GM12878 (cell line): ENCODE measurements at regions not wholly inside any gene's neighbourhood (a gene's known extent, or its start where the extent isn't known, plus 50 kb on each side); places are given as distances from the start of the nearest gene placed in this dataset.

Experiments used
- ATAC-seq: fragments of 200-7000 bp; cut with Tn5 transposase; 3 replicates; pipeline ENCODE4 v1.9.1; 2020; ENCODE audit warnings: mild to moderate bottlenecking, moderate library complexity
- BruUV-seq: library from RNA; stranded (reverse); fragments of 400-500 nt; replicated peaks from 2 replicates; lab custom pipeline; 2021; lab: Mats Ljungman, UMichigan
- CTCF ChIA-PET: fragments of 300-600 bp; sonication (Branson Sonifier 250); formaldehyde crosslinking; extraction: SDS; loops from one replicate; lab custom pipeline; 2021; ENCODE audit warnings: inconsistent platforms; lab: Yijun Ruan, JAX
- POLR2A ChIA-PET: fragments of 350-600 bp; formaldehyde crosslinking; extraction: SDS; loops from one replicate; lab custom pipeline; 2021; ENCODE audit warnings: inconsistent platforms; lab: Charles Lee
- RAD21 ChIA-PET: fragments of 300-600 bp; sonication (Branson Sonifier 250); formaldehyde crosslinking; loops from one replicate; lab custom pipeline; 2023; ENCODE audit warnings: antibody characterized with exemption; ENCODE audit not compliant: unreplicated experiment; lab: Charles Lee
- SMC1A ChIA-PET: fragments of 300-600 bp; sonication (Branson Sonifier 250); formaldehyde crosslinking; loops from one replicate; lab custom pipeline; 2023; ENCODE audit not compliant: unreplicated experiment, uncharacterized antibody; lab: Charles Lee
- DNase-seq: peaks from one replicate; pipeline ENCODE4 v3.0.0-alpha.2; 2011; ENCODE audit warnings: low read depth, low spot score
- FAIRE-seq: peaks from 3 replicates; lab custom pipeline; 2011; peaks lifted over from hg19 to GRCh38; lab: Jason Lieb, UNC
- H2AFZ ChIP-seq: 2 replicates; pipeline ENCODE4 v1.6.0; 2011; ENCODE audit warnings: low read depth, low read length, control low read depth; ENCODE audit not compliant: control insufficient read depth
- H3K27ac ChIP-seq: 2 replicates; pipeline ENCODE4 v1.5.1; 2011; ENCODE audit warnings: control low read depth; ENCODE audit not compliant: control insufficient read depth, insufficient read depth
- H3K27me3 ChIP-seq, 2 experiments: replicated peaks in 1 of 2; 2 replicates each; pipeline versions ENCODE4 v1.6.0 to v1.6.1; 2011; ENCODE audit warnings: low read length in 1 of 2; ENCODE audit not compliant: control insufficient read depth in 2 of 2, insufficient read depth in 2 of 2
- H3K36me3 ChIP-seq, 2 experiments: 2 replicates each; pipeline ENCODE4 v1.5.1; 2011; ENCODE audit warnings: low read length in 1 of 2; ENCODE audit not compliant: control insufficient read depth in 2 of 2, insufficient read depth in 2 of 2
- H3K4me1 ChIP-seq: 2 replicates; pipeline ENCODE4 v1.6.1; 2011; ENCODE audit warnings: mild to moderate bottlenecking, low read length, moderate library complexity, mixed read lengths; ENCODE audit not compliant: control insufficient read depth, insufficient read depth
- H3K4me2 ChIP-seq: 2 replicates; pipeline ENCODE4 v1.6.0; 2011; ENCODE audit warnings: control low read depth; ENCODE audit not compliant: control insufficient read depth, insufficient read depth
- H3K4me3 ChIP-seq: fragments of 200-600 bp; sonication (generic); 2 replicates; pipeline ENCODE4 v1.5.1; 2016
- H3K79me2 ChIP-seq: 2 replicates; pipeline ENCODE4 v1.6.0; 2011; ENCODE audit warnings: low read length; ENCODE audit not compliant: control insufficient read depth, insufficient read depth
- H3K9ac ChIP-seq: 2 replicates; pipeline ENCODE4 v1.8.0; 2011; ENCODE audit warnings: low read length, control low read depth, mixed read lengths; ENCODE audit not compliant: control insufficient read depth, insufficient read depth
- H3K9me3 ChIP-seq: replicated peaks from 3 replicates; pipeline ENCODE4 v1.5.1; 2011; ENCODE audit warnings: mild to moderate bottlenecking, low read length; ENCODE audit not compliant: control insufficient read depth, insufficient read depth
- H4K20me1 ChIP-seq: 2 replicates; pipeline ENCODE4 v1.6.0; 2011; ENCODE audit not compliant: control insufficient read depth, insufficient read depth
- BHLHE40 ChIP-seq, 2 experiments: fragments of 450-650 bp in 1 of 2; IDR thresholded peaks; 2 replicates each; pipeline ENCODE4 v1.6.1; 2011 to 2017; ENCODE audit warnings: low read depth in 2 of 2, borderline replicate concordance in 1 of 2, improper control_type of control experiment in 1 of 2, low read length in 1 of 2, mild to moderate bottlenecking in 1 of 2
- BRCA1 ChIP-seq: IDR thresholded peaks from 2 replicates; pipeline ENCODE4 v1.6.1; 2011; ENCODE audit warnings: low read depth, low read length, improper control_type of control experiment
- FOS ChIP-seq: IDR thresholded peaks from 3 replicates; pipeline ENCODE4 v1.6.1; 2011; ENCODE audit warnings: borderline replicate concordance; ENCODE audit not compliant: insufficient read length; ENCODE audit errors: extremely low read depth
- MEF2A ChIP-seq: IDR thresholded peaks from 2 replicates; pipeline ENCODE4 v1.6.1; 2011; ENCODE audit warnings: low read depth, mild to moderate bottlenecking, low read length, moderate library complexity; ENCODE audit not compliant: insufficient read depth
- MTA2 ChIP-seq: fragments of 450-650 bp; IDR thresholded peaks from 2 replicates; pipeline ENCODE4 v1.6.1; 2016; ENCODE audit warnings: low read depth, mild to moderate bottlenecking, moderate library complexity
- NFIC ChIP-seq: IDR thresholded peaks from 2 replicates; pipeline ENCODE4 v1.6.1; 2012; ENCODE audit warnings: low read depth, mild to moderate bottlenecking, inconsistent platforms, low read length, moderate library complexity
- NR2C2 ChIP-seq: IDR thresholded peaks from 2 replicates; pipeline ENCODE4 v1.6.1; 2011; ENCODE audit warnings: borderline replicate concordance, low read depth; ENCODE audit not compliant: control insufficient read depth, insufficient read length
- POLR2AphosphoS5 ChIP-seq: IDR thresholded peaks from 2 replicates; pipeline ENCODE4 v1.6.1; 2011; ENCODE audit warnings: mild to moderate bottlenecking, low read length, inconsistent platforms
- SIX5 ChIP-seq: IDR thresholded peaks from 2 replicates; pipeline ENCODE4 v1.6.1; 2011; ENCODE audit warnings: mild to moderate bottlenecking, low read depth, low read length, moderate library complexity; ENCODE audit not compliant: severe bottlenecking
- TAF1 ChIP-seq: IDR thresholded peaks from 2 replicates; pipeline ENCODE4 v1.6.1; 2011; ENCODE audit warnings: mild to moderate bottlenecking, low read depth, low read length, borderline replicate concordance
- TBL1XR1 ChIP-seq: IDR thresholded peaks from 2 replicates; pipeline ENCODE4 v1.6.1; 2012; ENCODE audit warnings: low read depth, low read length, improper control_type of control experiment
- ZZZ3 ChIP-seq: IDR thresholded peaks from 2 replicates; pipeline ENCODE4 v1.6.1; 2011; ENCODE audit warnings: low read depth; ENCODE audit not compliant: control insufficient read depth, insufficient read length
- WGBS: methylation state at CpG from one replicate; pipeline ENCODE4 v1.1.6; 2016; ENCODE audit warnings: low lambda C conversion rate; ENCODE audit not compliant: insufficient replicate concordance, insufficient coverage; ENCODE audit errors: missing lambda C conversion rate; 5-methylcytosine and 5-hydroxymethylcytosine counted together
- in situ Hi-C: fragments of 300-500 bp; cut with MboI; formaldehyde crosslinking; loops from 9 replicates; pipeline ENCODE4 v1.14.3; 2018; ENCODE audit warnings: mixed read lengths
- intact Hi-C: fragments of 100-400 bp; cut with micrococcal nuclease; formaldehyde crosslinking; loops from one replicate; pipeline ENCODE4 v1.14.2; 2022; ENCODE audit not compliant: unreplicated experiment
- TF ChIP-seq, protein P1 (sequence below): fragments of 450-650 bp; IDR thresholded peaks from 2 replicates; pipeline ENCODE4 v1.6.1; 2016; ENCODE audit warnings: mild to moderate bottlenecking
- TF ChIP-seq, protein P2 (sequence below): fragments of 450-650 bp; IDR thresholded peaks from 2 replicates; pipeline ENCODE4 v1.6.1; 2016; ENCODE audit warnings: mild to moderate bottlenecking, moderate library complexity, borderline replicate concordance
- TF ChIP-seq, protein P3 (sequence below): fragments of 450-650 bp; IDR thresholded peaks from 2 replicates; pipeline ENCODE4 v1.6.1; 2014; ENCODE audit warnings: mild to moderate bottlenecking
- TF ChIP-seq, protein P4 (sequence below): fragments of 450-650 bp; IDR thresholded peaks from 2 replicates; pipeline ENCODE4 v1.6.1; 2018; ENCODE audit warnings: mild to moderate bottlenecking, low read depth, moderate library complexity; ENCODE audit not compliant: partially characterized antibody

DNA sequence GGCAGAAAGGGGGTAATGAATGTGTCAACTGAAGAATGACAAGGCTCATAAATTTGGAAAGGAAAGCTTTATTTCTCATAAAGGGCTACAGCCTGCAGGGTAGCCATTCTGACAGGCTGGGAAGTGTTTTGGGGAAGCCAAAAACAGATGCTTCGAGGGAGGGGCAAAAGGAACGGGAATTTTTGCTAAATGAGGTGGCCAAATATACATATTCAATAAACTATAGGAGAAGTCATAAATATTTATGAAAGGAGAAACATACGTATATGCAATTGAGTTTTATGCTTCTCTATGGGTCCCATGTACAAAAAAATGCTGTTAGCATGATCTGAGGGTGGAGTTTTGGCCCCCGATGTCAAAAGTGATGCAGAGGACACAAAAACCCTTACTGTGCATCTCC, 180.7 kb downstream of the FNDC1 start:
- Histone ChIP-seq H3K27ac (no peak overlapping the region), H3K9ac (no peak overlapping the region), H3K27me3 (no peaks in the 10 kb centered on the region; a peak in 1 of 4 replicates), H3K4me3 (no peak overlapping the region), H3K79me2 (no peaks in the 10 kb centered on the region), H2AFZ (no peak overlapping the region), H4K20me1 (no peaks in the 10 kb centered on the region), H3K9me3 (no peaks in the 10 kb centered on the region), H3K4me2 (no peak overlapping the region), H3K36me3 (no peaks in the 10 kb centered on the region), H3K4me1 (no peaks in the 10 kb centered on the region)
- DNase-seq: no peak
- ChIA-PET SMC1A (no interaction called here), CTCF (no interaction called here), POLR2A (no interaction called here), RAD21 (no interaction called here)
- 9% methylated on average over 4 of the region's 4 CpGs for WGBS
- in situ Hi-C loops: no loop called here
- intact Hi-C loops: no loop called here
- no peak for ATAC-seq
- no peak for FAIRE-seq
- BruUV-seq: no TSS peak
- TF ChIP-seq, protein P1, sequence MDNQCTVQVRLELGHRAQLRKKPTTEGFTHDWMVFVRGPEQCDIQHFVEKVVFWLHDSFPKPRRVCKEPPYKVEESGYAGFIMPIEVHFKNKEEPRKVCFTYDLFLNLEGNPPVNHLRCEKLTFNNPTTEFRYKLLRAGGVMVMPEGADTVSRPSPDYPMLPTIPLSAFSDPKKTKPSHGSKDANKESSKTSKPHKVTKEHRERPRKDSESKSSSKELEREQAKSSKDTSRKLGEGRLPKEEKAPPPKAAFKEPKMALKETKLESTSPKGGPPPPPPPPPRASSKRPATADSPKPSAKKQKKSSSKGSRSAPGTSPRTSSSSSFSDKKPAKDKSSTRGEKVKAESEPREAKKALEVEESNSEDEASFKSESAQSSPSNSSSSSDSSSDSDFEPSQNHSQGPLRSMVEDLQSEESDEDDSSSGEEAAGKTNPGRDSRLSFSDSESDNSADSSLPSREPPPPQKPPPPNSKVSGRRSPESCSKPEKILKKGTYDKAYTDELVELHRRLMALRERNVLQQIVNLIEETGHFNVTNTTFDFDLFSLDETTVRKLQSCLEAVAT: no peak
- no peak for TF ChIP-seq MTA2
- no peak for TF ChIP-seq NR2C2
- no peak for TF ChIP-seq TAF1
- TF ChIP-seq POLR2AphosphoS5: no peak
- no peak for TF ChIP-seq NFIC
- TF ChIP-seq TBL1XR1: no peak
- TF ChIP-seq BHLHE40 (IDR thresholded peaks at IDR 0.05; ENCODE audit: borderline replicate concordance in 1 of 2, low read depth in 2 of 2, low read length in 1 of 2): no peak
- TF ChIP-seq, protein P2, sequence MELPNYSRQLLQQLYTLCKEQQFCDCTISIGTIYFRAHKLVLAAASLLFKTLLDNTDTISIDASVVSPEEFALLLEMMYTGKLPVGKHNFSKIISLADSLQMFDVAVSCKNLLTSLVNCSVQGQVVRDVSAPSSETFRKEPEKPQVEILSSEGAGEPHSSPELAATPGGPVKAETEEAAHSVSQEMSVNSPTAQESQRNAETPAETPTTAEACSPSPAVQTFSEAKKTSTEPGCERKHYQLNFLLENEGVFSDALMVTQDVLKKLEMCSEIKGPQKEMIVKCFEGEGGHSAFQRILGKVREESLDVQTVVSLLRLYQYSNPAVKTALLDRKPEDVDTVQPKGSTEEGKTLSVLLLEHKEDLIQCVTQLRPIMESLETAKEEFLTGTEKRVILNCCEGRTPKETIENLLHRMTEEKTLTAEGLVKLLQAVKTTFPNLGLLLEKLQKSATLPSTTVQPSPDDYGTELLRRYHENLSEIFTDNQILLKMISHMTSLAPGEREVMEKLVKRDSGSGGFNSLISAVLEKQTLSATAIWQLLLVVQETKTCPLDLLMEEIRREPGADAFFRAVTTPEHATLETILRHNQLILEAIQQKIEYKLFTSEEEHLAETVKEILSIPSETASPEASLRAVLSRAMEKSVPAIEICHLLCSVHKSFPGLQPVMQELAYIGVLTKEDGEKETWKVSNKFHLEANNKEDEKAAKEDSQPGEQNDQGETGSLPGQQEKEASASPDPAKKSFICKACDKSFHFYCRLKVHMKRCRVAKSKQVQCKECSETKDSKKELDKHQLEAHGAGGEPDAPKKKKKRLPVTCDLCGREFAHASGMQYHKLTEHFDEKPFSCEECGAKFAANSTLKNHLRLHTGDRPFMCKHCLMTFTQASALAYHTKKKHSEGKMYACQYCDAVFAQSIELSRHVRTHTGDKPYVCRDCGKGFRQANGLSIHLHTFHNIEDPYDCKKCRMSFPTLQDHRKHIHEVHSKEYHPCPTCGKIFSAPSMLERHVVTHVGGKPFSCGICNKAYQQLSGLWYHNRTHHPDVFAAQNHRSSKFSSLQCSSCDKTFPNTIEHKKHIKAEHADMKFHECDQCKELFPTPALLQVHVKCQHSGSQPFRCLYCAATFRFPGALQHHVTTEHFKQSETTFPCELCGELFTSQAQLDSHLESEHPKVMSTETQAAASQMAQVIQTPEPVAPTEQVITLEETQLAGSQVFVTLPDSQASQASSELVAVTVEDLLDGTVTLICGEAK: no peak
- no peak for TF ChIP-seq MEF2A
- no peak for TF ChIP-seq SIX5
- TF ChIP-seq, protein P3, sequence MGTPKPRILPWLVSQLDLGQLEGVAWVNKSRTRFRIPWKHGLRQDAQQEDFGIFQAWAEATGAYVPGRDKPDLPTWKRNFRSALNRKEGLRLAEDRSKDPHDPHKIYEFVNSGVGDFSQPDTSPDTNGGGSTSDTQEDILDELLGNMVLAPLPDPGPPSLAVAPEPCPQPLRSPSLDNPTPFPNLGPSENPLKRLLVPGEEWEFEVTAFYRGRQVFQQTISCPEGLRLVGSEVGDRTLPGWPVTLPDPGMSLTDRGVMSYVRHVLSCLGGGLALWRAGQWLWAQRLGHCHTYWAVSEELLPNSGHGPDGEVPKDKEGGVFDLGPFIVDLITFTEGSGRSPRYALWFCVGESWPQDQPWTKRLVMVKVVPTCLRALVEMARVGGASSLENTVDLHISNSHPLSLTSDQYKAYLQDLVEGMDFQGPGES: no peak
- TF ChIP-seq FOS: no peak
- no peak for TF ChIP-seq ZZZ3
- TF ChIP-seq, protein P4, sequence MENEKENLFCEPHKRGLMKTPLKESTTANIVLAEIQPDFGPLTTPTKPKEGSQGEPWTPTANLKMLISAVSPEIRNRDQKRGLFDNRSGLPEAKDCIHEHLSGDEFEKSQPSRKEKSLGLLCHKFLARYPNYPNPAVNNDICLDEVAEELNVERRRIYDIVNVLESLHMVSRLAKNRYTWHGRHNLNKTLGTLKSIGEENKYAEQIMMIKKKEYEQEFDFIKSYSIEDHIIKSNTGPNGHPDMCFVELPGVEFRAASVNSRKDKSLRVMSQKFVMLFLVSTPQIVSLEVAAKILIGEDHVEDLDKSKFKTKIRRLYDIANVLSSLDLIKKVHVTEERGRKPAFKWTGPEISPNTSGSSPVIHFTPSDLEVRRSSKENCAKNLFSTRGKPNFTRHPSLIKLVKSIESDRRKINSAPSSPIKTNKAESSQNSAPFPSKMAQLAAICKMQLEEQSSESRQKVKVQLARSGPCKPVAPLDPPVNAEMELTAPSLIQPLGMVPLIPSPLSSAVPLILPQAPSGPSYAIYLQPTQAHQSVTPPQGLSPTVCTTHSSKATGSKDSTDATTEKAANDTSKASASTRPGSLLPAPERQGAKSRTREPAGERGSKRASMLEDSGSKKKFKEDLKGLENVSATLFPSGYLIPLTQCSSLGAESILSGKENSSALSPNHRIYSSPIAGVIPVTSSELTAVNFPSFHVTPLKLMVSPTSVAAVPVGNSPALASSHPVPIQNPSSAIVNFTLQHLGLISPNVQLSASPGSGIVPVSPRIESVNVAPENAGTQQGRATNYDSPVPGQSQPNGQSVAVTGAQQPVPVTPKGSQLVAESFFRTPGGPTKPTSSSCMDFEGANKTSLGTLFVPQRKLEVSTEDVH: no peak
- TF ChIP-seq BRCA1: no peak
